Heart left ventricle (tissue), 16 donors: ENCODE measurements at regions not wholly inside any gene's neighbourhood (a gene's known extent, or its start where the extent isn't known, plus 50 kb on each side); places are given as distances from the start of the nearest gene placed in this dataset.

Experiments
- ATAC-seq, 4 donors: fragments of 200-7000 bp; cut with Tn5 transposase; one replicate each; pipeline ENCODE4 v1.9.1; 2020 to 2022; ENCODE audit warnings: moderate library complexity in 4 of 4, mild to moderate bottlenecking in 3 of 4, moderate number of reproducible peaks in 1 of 4
- DNase-seq, 5 donors: peaks; one replicate each; pipeline ENCODE4 v3.0.0-alpha.2; 2020
- H3K27ac ChIP-seq, 12 donors: fragments of 200-600 bp; sonication (generic) in 4 of 12; one replicate each; pipeline versions ENCODE4 v1.5.0 to v1.8.0; 2016 to 2022; ENCODE audit warnings: mild to moderate bottlenecking in 2 of 12
- H3K27me3 ChIP-seq, 9 donors: fragments of 200-600 bp; sonication (generic) in 2 of 9; one replicate each; pipeline versions ENCODE4 v1.5.1 to v1.8.0; 2016 to 2022; ENCODE audit warnings: mild to moderate bottlenecking in 3 of 9
- H3K36me3 ChIP-seq, 9 donors: fragments of 200-600 bp; sonication (generic) in 2 of 9; one replicate each; pipeline versions ENCODE4 v1.5.0 to v1.8.0; 2018 to 2022; ENCODE audit warnings: mild to moderate bottlenecking in 2 of 9
- H3K4me1 ChIP-seq, 12 donors: fragments of 200-600 bp; sonication (generic) in 4 of 12; one replicate each; pipeline versions ENCODE4 v1.5.0 to v1.8.0; 2016 to 2022; ENCODE audit warnings: mild to moderate bottlenecking in 3 of 12
- H3K4me3 ChIP-seq, 12 donors: fragments of 200-600 bp; sonication (generic) in 4 of 12; one replicate each; pipeline versions ENCODE4 v1.5.0 to v1.8.0; 2017 to 2022; ENCODE audit warnings: mild to moderate bottlenecking in 9 of 12, moderate library complexity in 4 of 12
- H3K9me3 ChIP-seq, 12 donors: fragments of 200-600 bp; sonication (generic) in 4 of 12; one replicate each; pipeline versions ENCODE4 v1.5.0 to v1.8.0; 2016 to 2022; ENCODE audit warnings: mild to moderate bottlenecking in 1 of 12
- POLR2A ChIP-seq, 2 donors: fragments of 450-650 bp; IDR thresholded peaks; one replicate each; pipeline ENCODE4 v1.6.1; 2017; ENCODE audit warnings: antibody characterized with exemption in 2 of 2, mild to moderate bottlenecking in 2 of 2, moderate library complexity in 2 of 2
- WGBS, 4 donors: extraction: QIAGEN DNeasy Blood & Tissue Kit in 2 of 4; methylation state at CpG; one replicate each; pipeline versions ENCODE4 v1.1.5 to v1.1.7; 2013 to 2018; 5-methylcytosine and 5-hydroxymethylcytosine counted together
- intact Hi-C, 10 donors: fragments of 100-400 bp; cut with DNase I; formaldehyde crosslinking; loops; one replicate each; pipeline versions ENCODE4 v1.11.1 to v1.14.2; 2022
- TF ChIP-seq, protein P1 (sequence below), 12 donors: fragments of 200-600 bp; sonication (generic) in 4 of 12; IDR thresholded peaks; one replicate each; pipeline versions ENCODE4 v1.5.0 to v1.8.0; 2018 to 2022; ENCODE audit warnings: antibody characterized with exemption in 12 of 12, mild to moderate bottlenecking in 5 of 12
- donor health status: ischemic (EF 13 %, LVEDD 7.1; RV severe dilation, severe dysfunction).
- donor health status: healthy with polysubstance abuse.
- donor health status: DM: no; HTN: yes; CAD: no.
- donor health status: DM: no; HTN: no; CAD: no.
- donor health status: ischemic (EF 25% LVEDD 6.9; RV normal size, moderate dysfunction).
- donor health status: ischemic (EF 25% LVEDD 5.7; RV mildly dilated, moderate dysfunction).
- donor health status: healthy.
- donor health status: DM: yes; HTN: yes; CAD: no.
- donor health status: ischemic (EF 35%, LVEDD 5.7; RV mildly dilated, moderate dysfunction).
- donor health status: nonischemic (EF 11% LVEDD 7.7; RV severe dilation, severe dysfunction).
- donor health status: DM: yes; HTN: yes; CAD: no.
- donor health status: PGD.
- donor health status: ischemic (EF 29% LVEDD 5.4; RV normal size, mild dysfunction).
- donor health status: nonischemic (EF 23%, LVEDD 6.1; RV moderate dilation, normal function).

DNA sequence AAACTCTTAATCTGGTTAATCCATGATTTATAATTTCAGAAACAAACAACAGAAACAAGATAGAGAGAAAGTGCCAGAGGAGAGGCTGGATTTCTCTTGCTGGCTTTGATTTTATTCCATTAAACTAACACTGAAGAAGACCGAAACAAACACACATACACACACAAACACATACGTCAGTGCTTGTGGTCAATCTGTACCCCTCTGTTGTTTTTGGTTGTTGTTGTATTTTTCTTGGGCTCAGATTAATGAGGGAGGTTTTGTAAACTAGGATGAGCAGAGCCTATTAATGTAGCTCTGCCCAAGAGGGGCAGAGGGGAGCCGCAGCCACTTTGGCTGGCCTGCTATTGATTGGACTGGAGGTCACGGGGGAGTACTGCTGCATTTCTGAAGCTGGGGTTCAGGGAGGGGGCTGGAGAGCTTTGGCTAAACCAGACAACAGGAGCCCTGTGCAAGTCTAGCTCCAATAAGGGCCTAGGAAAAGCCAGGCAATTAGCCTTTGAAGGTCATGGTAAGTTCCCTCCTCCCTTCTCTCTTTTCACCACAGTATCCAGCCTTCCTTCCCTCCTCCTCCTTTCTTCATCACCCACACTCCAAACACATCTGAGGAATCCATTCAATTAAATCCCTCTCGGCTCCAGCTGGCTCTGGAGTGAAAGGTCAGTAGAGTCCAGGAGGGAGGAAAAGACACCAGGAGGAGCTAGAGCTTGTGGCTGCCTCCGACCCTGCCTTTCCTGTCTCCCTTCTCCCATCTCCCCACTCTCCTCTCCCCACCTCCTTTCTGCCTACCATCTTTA is 344.1 kb upstream of the LMO3 start:
- Histone ChIP-seq H3K27me3 (no peaks in the 10 kb centered on the region), H3K9me3 (no peaks in the 10 kb centered on the region), H3K4me1 (no peaks in the 10 kb centered on the region), H3K4me3 (no peak overlapping the region), H3K36me3 (no peaks in the 10 kb centered on the region), H3K27ac (no peak overlapping the region)
- ATAC-seq (no peak), DNase-seq (no peak)
- no peak for TF ChIP-seq POLR2A (IDR thresholded peaks at IDR 0.05)
- TF ChIP-seq, protein P1, sequence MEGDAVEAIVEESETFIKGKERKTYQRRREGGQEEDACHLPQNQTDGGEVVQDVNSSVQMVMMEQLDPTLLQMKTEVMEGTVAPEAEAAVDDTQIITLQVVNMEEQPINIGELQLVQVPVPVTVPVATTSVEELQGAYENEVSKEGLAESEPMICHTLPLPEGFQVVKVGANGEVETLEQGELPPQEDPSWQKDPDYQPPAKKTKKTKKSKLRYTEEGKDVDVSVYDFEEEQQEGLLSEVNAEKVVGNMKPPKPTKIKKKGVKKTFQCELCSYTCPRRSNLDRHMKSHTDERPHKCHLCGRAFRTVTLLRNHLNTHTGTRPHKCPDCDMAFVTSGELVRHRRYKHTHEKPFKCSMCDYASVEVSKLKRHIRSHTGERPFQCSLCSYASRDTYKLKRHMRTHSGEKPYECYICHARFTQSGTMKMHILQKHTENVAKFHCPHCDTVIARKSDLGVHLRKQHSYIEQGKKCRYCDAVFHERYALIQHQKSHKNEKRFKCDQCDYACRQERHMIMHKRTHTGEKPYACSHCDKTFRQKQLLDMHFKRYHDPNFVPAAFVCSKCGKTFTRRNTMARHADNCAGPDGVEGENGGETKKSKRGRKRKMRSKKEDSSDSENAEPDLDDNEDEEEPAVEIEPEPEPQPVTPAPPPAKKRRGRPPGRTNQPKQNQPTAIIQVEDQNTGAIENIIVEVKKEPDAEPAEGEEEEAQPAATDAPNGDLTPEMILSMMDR (IDR thresholded peaks at IDR 0.05) = no peak
- intact Hi-C loops = no loop called here
- WGBS, 4 donors = 53 to 61% (median 58%) methylated on average over 6 of the region's 6 CpGs

DNA sequence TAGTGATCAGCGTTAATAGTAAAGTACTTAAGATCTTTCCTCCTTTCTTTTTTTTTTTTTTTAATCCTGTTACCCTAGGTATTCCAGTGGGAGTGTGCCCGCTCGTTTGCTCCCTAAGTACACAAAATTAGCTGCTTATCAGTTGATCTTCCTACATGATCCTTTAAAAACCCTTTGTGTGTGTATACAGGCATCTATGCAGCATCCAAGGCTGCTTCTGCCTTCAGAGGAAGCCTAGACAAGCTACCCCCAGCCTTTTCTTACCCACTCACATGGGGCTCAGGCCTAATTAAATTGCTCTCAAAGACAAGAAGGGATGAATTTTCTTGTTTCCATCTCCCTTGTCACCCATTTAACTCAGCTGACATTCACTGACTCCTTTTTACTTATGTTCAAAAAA is 343.4 kb upstream of the LMO3 start:
- no peak for TF ChIP-seq POLR2A (IDR thresholded peaks at IDR 0.05)
- ATAC-seq = no peak
- Histone ChIP-seq H3K4me3 (no peak overlapping the region), H3K36me3 (no peaks in the 10 kb centered on the region), H3K9me3 (no peaks in the 10 kb centered on the region), H3K4me1 (no peaks in the 10 kb centered on the region), H3K27me3 (no peaks in the 10 kb centered on the region), H3K27ac (no peak overlapping the region)
- DNase-seq = no peak
- intact Hi-C loops = no loop called here
- 58 to 64% (median 60%) methylated on average over 3 of the region's 3 CpGs for WGBS, 4 donors

DNA sequence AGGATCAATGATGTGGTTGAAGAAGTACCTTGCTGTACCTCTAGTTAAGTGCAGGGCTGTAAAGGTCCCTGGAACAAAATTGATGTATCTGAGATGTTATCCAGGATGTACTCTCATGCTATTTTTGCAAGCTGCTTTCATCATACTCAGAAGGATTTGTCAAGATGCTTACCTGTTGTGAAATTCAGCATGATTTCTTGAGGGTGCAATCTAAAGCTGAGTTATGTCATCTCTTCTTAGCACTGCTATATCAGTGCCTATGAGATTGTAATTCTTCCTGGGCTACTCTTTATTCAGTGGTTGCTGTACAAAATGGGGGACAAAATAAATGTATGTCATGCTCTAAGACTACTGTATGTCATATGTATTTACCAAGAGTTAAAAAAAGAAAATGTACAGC is 340.7 kb upstream of the LMO3 start:
- Histone ChIP-seq H3K4me3 (no peak overlapping the region), H3K9me3 (no peaks in the 10 kb centered on the region), H3K27ac (no peak overlapping the region), H3K36me3 (no peaks in the 10 kb centered on the region), H3K27me3 (no peaks in the 10 kb centered on the region), H3K4me1 (no peaks in the 10 kb centered on the region)
- no peak for DNase-seq
- TF ChIP-seq POLR2A (IDR thresholded peaks at IDR 0.05) = no peak
- TF ChIP-seq, protein P1 (IDR thresholded peaks at IDR 0.05) = no peak
- no peak for ATAC-seq
- intact Hi-C loops = no loop called here

DNA sequence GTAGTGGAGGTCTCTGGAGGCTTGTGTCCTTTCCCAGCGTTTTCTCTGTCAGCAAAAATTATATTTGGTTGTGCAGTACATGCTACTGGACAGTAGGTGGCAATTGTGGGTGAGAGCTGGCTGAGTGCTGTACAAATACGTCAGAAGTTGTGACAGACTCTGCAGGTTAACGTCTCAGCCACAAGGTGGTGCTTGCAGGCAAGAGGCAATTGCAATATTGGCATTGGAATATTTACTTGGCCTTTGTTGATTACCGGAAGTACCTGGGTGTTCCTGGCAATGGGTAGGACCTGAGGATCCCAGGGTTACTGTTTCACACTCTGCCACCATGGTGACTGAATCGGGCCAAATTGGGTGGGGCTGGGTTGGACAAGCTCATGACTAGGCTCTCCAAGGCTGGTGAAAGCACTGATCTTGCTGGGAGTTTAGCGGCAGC is 333.9 kb upstream of the LMO3 start:
- intact Hi-C loops = no loop called here
- Histone ChIP-seq H3K27me3 (no peaks in the 10 kb centered on the region), H3K27ac (no peak overlapping the region), H3K4me3 (no peak overlapping the region), H3K9me3 (peaks cover 0 to 35% (median 15%) of the 10 kb centered on the region in 12 donors), H3K4me1 (no peaks in the 10 kb centered on the region), H3K36me3 (no peaks in the 10 kb centered on the region)
- no peak for TF ChIP-seq POLR2A (IDR thresholded peaks at IDR 0.05)
- TF ChIP-seq, protein P1 (IDR thresholded peaks at IDR 0.05) = peak in 3 of 12 donors; percentile 6 to 24 (median 17)
- WGBS, 4 donors = 32 to 37% (median 36%) methylated on average over 6 of the region's 6 CpGs
- no peak for DNase-seq
- ATAC-seq = no peak

DNA sequence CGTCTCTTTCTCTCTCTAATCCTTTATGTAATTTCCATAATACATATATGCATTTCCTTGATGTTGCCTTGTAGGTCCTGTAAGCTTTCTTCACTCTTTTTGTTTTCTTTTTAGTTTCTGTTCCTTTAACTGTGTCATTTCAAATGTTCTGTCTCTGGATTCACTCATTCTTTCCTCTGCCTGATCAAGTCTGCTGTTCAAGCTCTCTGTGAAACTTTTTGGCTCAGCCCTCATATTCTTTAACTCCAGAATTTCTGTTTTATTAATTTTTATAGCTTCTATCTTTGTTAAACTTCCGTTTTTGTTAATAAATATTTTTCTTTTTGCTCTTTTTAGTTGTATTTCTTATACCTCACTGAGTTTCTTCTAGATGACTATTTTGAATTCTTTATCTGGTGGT is 321.3 kb upstream of the LMO3 start:
- Histone ChIP-seq H3K4me1 (no peaks in the 10 kb centered on the region), H3K36me3 (no peaks in the 10 kb centered on the region), H3K27me3 (no peaks in the 10 kb centered on the region), H3K4me3 (no peak overlapping the region), H3K9me3 (peaks cover 0 to 34% (median 17%) of the 10 kb centered on the region in 12 donors), H3K27ac (no peak overlapping the region)
- DNase-seq (no peak), ATAC-seq (no peak)
- TF ChIP-seq, protein P1 (IDR thresholded peaks at IDR 0.05) = no peak
- TF ChIP-seq POLR2A (IDR thresholded peaks at IDR 0.05) = no peak
- 63 to 67% (median 66%) methylated on average over 2 of the region's 2 CpGs for WGBS, 4 donors
- intact Hi-C loops = no loop called here
